OCI-LY1 (cell line): ENCODE measurements at regions not wholly inside any gene's neighbourhood (a gene's known extent, or its start where the extent isn't known, plus 50 kb on each side); places are given as distances from the start of the nearest gene placed in this dataset.

Experiments used
- CTCF ChIP-seq: fragments of 200-600 bp; sonication (generic), shearing (Covaris generic); IDR thresholded peaks from 2 replicates; pipeline ENCODE4 v1.5.1; 2017; ENCODE audit warnings: mild to moderate bottlenecking, antibody characterized with exemption, low read length, moderate library complexity, mixed read lengths
- EZH2 ChIP-seq: fragments of 200-600 bp; sonication (generic), shearing (Covaris generic); IDR thresholded peaks from 2 replicates; pipeline ENCODE4 v1.8.0; 2017; ENCODE audit warnings: borderline replicate concordance, mixed run types, mild to moderate bottlenecking, antibody characterized with exemption, low read length, moderate library complexity, mixed read lengths

- TF ChIP-seq EZH2, result no peak
- no peak for TF ChIP-seq CTCF
Observed at GRCh38 chr18:32520771-32521170, 50.1 kb upstream of the GAREM1 start.
